HepG2 (cell line): ENCODE measurements at regions not wholly inside any gene's neighbourhood (a gene's known extent, or its start where the extent isn't known, plus 50 kb on each side); places are given as distances from the start of the nearest gene placed in this dataset.

Experiments
- ARNT ChIP-seq: fragments of 450-650 bp; IDR thresholded peaks from 2 replicates; pipeline ENCODE4 v1.6.1; 2017
- CENPX ChIP-seq: sonication (generic); formaldehyde crosslinking; IDR thresholded peaks from 2 replicates; pipeline ENCODE4 v1.9.0; 2021; ENCODE audit warnings: mild to moderate bottlenecking, missing genetic modification reagents, moderate library complexity
- HNRNPH1 ChIP-seq: fragments of 200-400 bp; formaldehyde crosslinking; optimal IDR thresholded peaks from 2 replicates; pipeline ENCODE3; 2017; ENCODE audit warnings: mild to moderate bottlenecking, low read depth, low read length
- HOXD1 ChIP-seq: sonication (generic); formaldehyde crosslinking; IDR thresholded peaks from 2 replicates; pipeline ENCODE4 v1.5.0; 2020; ENCODE audit warnings: missing genetic modification reagents
- NFATC3 ChIP-seq: sonication (generic); formaldehyde crosslinking; IDR thresholded peaks from 2 replicates; pipeline ENCODE4 v1.5.1; 2020; ENCODE audit warnings: mild to moderate bottlenecking, missing genetic modification reagents
- RCOR2 ChIP-seq: IDR thresholded peaks from 2 replicates; pipeline ENCODE4 v1.6.1; 2016; ENCODE audit warnings: missing biosample characterization, missing genetic modification reagents
- SP4 ChIP-seq: sonication (generic); formaldehyde crosslinking; IDR thresholded peaks from 2 replicates; pipeline ENCODE4 v1.8.1; 2023; ENCODE audit warnings: mild to moderate bottlenecking, missing genetic modification reagents
- TEAD2 ChIP-seq: sonication (generic); formaldehyde crosslinking; IDR thresholded peaks from 2 replicates; pipeline ENCODE4 v1.9.0; 2021; ENCODE audit warnings: missing genetic modification reagents
- ZFY ChIP-seq: sonication (generic); formaldehyde crosslinking; IDR thresholded peaks from 2 replicates; pipeline ENCODE4 v1.4.0; 2020; ENCODE audit warnings: missing genetic modification reagents
- ZMAT3 ChIP-seq: sonication (generic); formaldehyde crosslinking; conservative IDR thresholded peaks from 2 replicates; pipeline ENCODE4 v1.7.0; 2021; ENCODE audit warnings: missing genetic modification reagents
- ZNF180 ChIP-seq: sonication (generic); formaldehyde crosslinking; IDR thresholded peaks from 2 replicates; pipeline ENCODE4 v1.4.0; 2020; ENCODE audit warnings: low read depth, missing genetic modification reagents, borderline replicate concordance
- ZSCAN22 ChIP-seq: sonication (generic); formaldehyde crosslinking; IDR thresholded peaks from 2 replicates; pipeline ENCODE4 v1.4.0; 2020; ENCODE audit warnings: mild to moderate bottlenecking, missing genetic modification reagents
- TF ChIP-seq, protein P1 (sequence below): sonication (generic); formaldehyde crosslinking; conservative IDR thresholded peaks from 2 replicates; pipeline ENCODE4 v1.4.0; 2020; ENCODE audit warnings: missing genetic modification reagents
- TF ChIP-seq, protein P2 (sequence below): sonication (generic); formaldehyde crosslinking; IDR thresholded peaks from 2 replicates; pipeline ENCODE4 v1.8.0; 2022; ENCODE audit warnings: missing genetic modification reagents, low read depth, mild to moderate bottlenecking, borderline replicate concordance
- TF ChIP-seq, protein P3 (sequence below): sonication (generic); formaldehyde crosslinking; IDR thresholded peaks from 2 replicates; pipeline ENCODE4 v1.8.1; 2023; ENCODE audit warnings: mild to moderate bottlenecking, moderate library complexity, missing genetic modification reagents
- TF ChIP-seq, protein P4 (sequence below): sonication (generic); formaldehyde crosslinking; IDR thresholded peaks from 2 replicates; pipeline ENCODE4 v1.5.0; 2020; ENCODE audit warnings: mild to moderate bottlenecking, missing genetic modification reagents, borderline replicate concordance
- TF ChIP-seq, protein P5 (sequence below): sonication (generic); formaldehyde crosslinking; conservative IDR thresholded peaks from 2 replicates; pipeline ENCODE4 v1.8.1; 2023; ENCODE audit warnings: missing genetic modification reagents
- TF ChIP-seq, protein P6 (sequence below), 2 experiments: IDR thresholded peaks; 2 replicates each; pipeline ENCODE4 v1.6.1; 2011 to 2012; ENCODE audit warnings: low read length in 2 of 2, borderline replicate concordance in 1 of 2, low read depth in 1 of 2, mild to moderate bottlenecking in 1 of 2, moderate library complexity in 1 of 2

DNA sequence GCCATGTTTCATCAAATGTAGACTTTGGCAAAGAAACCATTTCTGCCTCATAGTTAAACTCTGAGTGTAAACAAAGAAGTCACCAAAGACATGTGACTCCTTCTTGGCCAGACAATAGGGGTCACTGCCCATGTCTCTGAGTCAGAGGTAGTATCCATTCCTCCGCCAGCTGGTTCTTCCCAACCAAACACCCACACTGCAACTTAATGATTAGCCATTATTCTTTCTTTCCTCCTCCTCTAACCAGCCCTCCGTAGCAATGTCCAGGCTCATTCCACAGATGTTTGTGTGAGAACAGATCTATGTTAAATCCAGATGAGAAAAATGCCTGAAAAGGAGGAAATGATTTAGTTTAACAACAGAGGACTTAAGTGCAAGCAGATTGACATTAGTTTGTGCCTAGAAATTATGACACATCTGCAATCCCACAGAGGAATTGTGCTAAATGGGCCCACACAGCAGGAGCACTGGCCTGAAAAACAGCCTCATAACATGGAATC, 127.9 kb upstream of the SH3BP4 start (continued):
- TF ChIP-seq, protein P1, sequence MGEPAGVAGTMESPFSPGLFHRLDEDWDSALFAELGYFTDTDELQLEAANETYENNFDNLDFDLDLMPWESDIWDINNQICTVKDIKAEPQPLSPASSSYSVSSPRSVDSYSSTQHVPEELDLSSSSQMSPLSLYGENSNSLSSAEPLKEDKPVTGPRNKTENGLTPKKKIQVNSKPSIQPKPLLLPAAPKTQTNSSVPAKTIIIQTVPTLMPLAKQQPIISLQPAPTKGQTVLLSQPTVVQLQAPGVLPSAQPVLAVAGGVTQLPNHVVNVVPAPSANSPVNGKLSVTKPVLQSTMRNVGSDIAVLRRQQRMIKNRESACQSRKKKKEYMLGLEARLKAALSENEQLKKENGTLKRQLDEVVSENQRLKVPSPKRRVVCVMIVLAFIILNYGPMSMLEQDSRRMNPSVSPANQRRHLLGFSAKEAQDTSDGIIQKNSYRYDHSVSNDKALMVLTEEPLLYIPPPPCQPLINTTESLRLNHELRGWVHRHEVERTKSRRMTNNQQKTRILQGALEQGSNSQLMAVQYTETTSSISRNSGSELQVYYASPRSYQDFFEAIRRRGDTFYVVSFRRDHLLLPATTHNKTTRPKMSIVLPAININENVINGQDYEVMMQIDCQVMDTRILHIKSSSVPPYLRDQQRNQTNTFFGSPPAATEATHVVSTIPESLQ (CRISPR knock-in tag), result no peak
- TF ChIP-seq CENPX (CRISPR knock-in tag) (no peak), ZSCAN22 (no peak), HOXD1 (CRISPR knock-in tag) (no peak), ZMAT3 (no peak), RCOR2 (CRISPR knock-in tag) (peak; percentile 22; the same call in 1 of the 2 replicates), ARNT (no peak), HNRNPH1 (no peak), TEAD2 (no peak), ZFY (CRISPR knock-in tag) (no peak), ZNF180 (CRISPR knock-in tag) (no peak), NFATC3 (CRISPR knock-in tag) (no peak), SP4 (CRISPR knock-in tag) (0 out of 2 replicates have a peak, but pooled peaks have one; percentile 28)
- TF ChIP-seq, protein P2, sequence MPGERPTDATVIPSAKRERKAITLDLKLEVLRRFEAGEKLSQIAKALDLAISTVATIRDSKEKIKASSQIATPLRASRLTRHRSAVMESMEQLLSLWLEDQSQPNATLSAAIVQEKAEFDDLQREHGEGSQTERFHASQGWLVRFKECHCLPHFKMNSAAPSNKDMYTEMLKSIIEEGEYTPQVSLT, result no peak
- TF ChIP-seq, protein P3, sequence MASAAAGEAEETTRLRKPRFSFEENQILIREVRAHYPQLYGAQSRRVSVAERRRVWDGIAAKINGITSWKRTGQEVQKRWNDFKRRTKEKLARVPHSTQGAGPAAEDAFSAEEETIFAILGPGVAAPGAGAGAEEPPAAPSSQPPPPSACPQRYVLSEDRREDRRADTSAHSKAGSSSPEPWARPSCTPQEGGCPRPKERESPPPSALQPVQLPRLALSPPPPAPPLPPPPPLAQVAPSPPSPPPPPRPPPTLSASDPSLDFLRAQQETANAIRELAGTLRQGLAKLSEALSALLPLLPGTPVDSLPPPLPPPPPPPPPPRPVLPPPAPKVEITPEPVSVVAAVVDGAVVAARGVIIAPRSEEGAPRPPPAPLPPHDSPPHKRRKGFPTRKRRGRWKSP (CRISPR knock-in tag), result no peak
- TF ChIP-seq, protein P4, sequence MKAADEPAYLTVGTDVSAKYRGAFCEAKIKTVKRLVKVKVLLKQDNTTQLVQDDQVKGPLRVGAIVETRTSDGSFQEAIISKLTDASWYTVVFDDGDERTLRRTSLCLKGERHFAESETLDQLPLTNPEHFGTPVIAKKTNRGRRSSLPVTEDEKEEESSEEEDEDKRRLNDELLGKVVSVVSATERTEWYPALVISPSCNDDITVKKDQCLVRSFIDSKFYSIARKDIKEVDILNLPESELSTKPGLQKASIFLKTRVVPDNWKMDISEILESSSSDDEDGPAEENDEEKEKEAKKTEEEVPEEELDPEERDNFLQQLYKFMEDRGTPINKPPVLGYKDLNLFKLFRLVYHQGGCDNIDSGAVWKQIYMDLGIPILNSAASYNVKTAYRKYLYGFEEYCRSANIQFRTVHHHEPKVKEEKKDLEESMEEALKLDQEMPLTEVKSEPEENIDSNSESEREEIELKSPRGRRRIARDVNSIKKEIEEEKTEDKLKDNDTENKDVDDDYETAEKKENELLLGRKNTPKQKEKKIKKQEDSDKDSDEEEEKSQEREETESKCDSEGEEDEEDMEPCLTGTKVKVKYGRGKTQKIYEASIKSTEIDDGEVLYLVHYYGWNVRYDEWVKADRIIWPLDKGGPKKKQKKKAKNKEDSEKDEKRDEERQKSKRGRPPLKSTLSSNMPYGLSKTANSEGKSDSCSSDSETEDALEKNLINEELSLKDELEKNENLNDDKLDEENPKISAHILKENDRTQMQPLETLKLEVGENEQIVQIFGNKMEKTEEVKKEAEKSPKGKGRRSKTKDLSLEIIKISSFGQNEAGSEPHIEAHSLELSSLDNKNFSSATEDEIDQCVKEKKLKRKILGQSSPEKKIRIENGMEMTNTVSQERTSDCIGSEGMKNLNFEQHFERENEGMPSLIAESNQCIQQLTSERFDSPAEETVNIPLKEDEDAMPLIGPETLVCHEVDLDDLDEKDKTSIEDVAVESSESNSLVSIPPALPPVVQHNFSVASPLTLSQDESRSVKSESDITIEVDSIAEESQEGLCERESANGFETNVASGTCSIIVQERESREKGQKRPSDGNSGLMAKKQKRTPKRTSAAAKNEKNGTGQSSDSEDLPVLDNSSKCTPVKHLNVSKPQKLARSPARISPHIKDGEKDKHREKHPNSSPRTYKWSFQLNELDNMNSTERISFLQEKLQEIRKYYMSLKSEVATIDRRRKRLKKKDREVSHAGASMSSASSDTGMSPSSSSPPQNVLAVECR (CRISPR knock-in tag), result 0 out of 2 replicates have a peak, but pooled peaks have one; percentile 12
- TF ChIP-seq, protein P5, sequence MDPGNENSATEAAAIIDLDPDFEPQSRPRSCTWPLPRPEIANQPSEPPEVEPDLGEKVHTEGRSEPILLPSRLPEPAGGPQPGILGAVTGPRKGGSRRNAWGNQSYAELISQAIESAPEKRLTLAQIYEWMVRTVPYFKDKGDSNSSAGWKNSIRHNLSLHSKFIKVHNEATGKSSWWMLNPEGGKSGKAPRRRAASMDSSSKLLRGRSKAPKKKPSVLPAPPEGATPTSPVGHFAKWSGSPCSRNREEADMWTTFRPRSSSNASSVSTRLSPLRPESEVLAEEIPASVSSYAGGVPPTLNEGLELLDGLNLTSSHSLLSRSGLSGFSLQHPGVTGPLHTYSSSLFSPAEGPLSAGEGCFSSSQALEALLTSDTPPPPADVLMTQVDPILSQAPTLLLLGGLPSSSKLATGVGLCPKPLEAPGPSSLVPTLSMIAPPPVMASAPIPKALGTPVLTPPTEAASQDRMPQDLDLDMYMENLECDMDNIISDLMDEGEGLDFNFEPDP, result no peak
- TF ChIP-seq, protein P6, sequence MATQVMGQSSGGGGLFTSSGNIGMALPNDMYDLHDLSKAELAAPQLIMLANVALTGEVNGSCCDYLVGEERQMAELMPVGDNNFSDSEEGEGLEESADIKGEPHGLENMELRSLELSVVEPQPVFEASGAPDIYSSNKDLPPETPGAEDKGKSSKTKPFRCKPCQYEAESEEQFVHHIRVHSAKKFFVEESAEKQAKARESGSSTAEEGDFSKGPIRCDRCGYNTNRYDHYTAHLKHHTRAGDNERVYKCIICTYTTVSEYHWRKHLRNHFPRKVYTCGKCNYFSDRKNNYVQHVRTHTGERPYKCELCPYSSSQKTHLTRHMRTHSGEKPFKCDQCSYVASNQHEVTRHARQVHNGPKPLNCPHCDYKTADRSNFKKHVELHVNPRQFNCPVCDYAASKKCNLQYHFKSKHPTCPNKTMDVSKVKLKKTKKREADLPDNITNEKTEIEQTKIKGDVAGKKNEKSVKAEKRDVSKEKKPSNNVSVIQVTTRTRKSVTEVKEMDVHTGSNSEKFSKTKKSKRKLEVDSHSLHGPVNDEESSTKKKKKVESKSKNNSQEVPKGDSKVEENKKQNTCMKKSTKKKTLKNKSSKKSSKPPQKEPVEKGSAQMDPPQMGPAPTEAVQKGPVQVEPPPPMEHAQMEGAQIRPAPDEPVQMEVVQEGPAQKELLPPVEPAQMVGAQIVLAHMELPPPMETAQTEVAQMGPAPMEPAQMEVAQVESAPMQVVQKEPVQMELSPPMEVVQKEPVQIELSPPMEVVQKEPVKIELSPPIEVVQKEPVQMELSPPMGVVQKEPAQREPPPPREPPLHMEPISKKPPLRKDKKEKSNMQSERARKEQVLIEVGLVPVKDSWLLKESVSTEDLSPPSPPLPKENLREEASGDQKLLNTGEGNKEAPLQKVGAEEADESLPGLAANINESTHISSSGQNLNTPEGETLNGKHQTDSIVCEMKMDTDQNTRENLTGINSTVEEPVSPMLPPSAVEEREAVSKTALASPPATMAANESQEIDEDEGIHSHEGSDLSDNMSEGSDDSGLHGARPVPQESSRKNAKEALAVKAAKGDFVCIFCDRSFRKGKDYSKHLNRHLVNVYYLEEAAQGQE (IDR thresholded peaks at IDR 0.05; ENCODE audit: borderline replicate concordance in 1 of 2, low read depth in 1 of 2, low read length in 2 of 2), result no peak
